Ecto neural progenitor cell (in vitro differentiated cells): ENCODE measurements at regions not wholly inside any gene's neighbourhood (a gene's known extent, or its start where the extent isn't known, plus 50 kb on each side); places are given as distances from the start of the nearest gene placed in this dataset.

Experiments used
- DNase-seq: peaks from one replicate; pipeline ENCODE4 v3.0.0-alpha.2; 2018; ENCODE audit warnings: low spot score

DNA sequence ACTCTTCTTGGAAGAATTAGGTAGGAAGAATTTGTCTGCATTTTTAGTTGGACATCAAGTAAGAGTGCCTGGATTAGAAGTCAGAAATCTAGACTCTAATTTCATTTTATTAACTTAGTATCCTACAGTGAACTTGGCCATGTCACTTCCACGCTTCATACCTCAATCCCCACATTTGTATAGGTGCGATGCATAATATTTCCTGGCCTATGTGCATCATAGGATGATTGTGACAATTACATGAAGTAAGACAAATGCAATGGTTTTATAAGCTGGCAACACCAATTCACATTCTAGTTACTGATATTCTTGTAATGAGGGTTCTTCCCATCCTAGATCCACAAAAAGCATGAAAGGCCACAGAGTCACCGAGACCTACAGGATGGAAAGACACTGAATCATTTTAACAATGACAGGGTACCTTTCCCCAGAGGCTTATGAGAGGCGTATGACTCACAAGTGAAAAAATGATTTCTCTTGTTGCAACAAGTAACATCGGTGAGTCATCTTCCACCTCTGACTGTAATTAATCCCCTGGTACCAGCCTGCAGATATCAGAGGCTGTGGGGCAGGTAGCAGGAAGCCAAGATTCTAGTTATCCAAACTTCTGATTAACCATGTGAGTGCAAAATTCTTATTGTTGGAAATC lies 56.0 kb upstream of the OR5AK2 start:
- DNase-seq: no peak

DNA sequence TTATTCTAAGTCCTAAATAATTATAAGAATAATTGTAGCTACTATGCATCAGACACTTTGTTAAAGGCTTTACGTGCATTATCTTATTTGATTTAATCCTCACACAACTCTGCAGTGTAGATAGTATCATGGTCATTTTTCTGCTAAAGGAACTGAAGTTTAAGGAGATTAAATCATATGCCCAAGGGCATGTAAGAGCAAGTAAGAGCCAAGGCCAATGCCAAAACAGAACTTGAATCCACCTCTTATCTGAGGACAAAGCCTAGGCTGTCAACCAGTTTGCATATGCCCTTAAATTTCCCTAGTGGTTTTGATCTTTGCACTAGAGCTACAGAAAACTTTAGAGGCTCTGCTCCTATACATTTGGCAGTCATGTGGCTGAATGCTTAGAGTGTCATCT lies 65.6 kb upstream of the OR5AK2 start:
- DNase-seq: no peak

DNA sequence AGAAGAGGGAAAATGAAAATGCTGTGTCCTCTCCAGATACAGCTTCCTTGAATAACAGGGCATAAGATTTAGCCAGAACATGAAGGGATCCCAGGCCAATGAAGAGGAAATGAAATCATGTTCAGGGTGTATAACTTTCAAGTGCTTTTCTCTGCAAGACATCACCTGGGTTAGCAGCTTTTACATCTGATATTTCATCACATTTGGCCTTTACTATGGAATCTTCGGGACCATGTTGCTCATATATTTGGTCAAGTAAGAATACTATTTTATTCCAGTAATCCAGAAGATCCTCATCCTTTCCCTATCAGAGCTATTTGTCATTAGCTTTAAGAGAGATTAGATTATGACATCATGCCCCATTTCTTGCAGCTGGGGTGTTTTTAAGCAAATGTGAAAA lies 66.3 kb upstream of the OR5AK2 start:
- no peak for DNase-seq

GRCh38 chr11:56917708-56918400 lies 70.9 kb upstream of the OR5AK2 start:
- no peak for DNase-seq

GRCh38 chr11:56916587-56916986 lies 72.1 kb upstream of the OR5AK2 start:
- no peak for DNase-seq

DNA sequence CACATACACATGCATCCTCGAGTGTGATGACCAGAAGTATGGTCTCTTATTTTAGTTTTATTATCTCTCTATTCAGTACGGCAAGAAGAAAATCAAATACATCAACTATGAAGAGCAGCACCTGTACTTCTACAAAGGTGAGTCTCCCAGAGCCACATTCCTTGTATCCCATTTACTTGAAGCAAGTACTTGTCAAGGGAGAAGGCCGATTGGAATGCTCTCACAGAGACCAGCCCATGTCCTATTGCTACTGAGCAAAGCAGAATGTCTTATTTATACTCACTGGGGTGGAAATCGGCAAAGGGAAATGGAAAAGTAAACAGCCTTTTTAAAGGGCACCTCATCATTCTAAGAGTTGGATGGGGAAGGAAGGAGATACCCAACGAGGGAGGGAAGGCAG lies 72.6 kb upstream of the OR5AK2 start:
- no peak for DNase-seq

- no peak for DNase-seq
Observed at GRCh38 chr11:56911312-56911711, 77.4 kb upstream of the OR5AK2 start.

DNA sequence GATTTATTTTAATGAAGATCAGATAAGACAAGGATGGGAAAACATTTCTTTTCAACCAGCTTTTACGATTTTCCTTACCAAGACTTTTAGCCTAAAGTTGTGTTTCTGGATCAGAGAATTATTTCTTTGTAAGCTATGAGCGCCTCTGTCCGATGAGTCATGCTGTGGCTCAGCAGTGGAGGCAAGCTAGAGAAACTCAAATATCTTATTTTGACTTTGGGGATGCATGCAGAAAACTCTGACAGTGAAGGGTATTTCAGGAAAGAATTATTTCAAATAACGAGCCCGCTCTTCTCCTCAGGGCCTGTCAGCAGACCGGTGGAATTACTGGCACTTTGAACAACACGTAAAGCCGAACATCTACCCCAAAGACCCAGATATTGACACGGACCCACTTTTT lies 77.9 kb upstream of the OR5AK2 start:
- no peak for DNase-seq

DNA sequence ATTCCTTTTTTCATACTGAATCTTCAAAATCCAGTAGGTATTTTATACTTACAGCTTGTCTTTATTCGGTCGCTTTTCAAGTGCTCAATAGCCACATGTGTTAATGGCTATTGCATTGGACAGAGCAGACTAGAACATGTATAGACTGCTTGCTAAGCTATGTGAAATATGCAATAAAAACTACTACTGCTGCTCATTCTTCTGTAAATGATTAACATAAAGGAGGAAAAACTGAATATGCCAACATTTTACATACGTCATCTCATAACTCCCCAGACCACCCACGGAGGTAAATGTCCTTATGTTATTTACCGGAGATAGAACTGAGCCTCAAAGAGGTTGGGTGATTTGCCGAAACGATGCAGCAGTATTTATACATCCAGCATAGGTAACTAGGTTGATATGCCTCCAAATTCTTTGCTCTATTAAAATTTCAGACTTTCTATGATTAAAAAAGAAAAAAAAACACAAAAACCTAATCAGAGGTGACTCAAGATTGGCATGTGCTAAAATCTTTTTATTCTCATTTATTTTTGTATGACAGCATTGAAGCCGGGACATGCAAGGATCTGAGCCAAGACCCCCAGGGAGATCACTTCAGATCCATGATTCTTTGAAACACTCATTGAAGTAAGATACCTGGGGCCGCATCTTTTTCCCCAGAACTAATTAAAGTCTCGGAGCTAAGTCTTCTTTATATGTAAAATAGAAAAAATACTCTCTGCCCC lies 78.5 kb upstream of the OR5AK2 start:
- DNase-seq: no peak

DNA sequence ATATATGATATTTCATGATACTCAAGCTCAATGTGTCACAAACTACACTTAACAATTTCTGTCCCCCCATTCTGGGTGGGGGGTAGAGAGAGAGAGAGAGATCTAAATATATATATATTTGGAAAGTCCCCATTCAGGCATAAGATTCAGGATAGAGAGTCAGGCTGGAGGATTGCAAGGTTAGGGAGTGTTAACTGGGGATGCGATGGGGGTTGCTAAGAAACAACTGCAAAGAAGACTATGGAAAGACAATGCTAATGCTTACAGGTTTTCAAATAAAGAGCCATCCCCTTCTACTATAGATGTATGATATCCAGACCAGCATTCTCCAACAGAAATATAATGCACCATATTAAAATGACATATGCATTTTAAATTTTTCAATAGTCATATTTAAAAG lies 79.2 kb upstream of the OR5AK2 start:
- DNase-seq: no peak

- DNase-seq: no peak
Observed at GRCh38 chr11:56909080-56909479, 79.6 kb upstream of the OR5AK2 start.

DNA sequence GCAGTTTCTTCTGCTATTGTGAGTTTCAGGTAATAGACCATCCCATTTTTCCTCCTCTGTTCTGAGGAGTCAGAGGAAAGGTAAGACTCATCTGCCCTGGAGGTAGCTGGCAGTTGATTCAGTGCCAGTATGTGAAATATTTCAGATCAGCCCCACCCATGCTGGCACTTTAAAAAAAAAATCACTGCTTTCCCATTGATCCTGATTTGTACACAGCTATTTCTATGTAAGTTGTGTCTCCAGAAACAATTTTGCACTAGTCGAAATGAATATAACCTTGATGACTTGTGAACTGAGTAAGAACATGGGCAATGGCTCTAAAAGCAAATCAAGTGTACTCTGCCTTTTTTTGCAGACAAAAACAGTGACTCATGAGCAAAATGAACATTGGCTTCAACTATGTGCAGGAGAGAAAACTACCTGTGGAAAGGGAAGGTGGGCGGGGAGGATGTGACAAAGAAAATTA lies 82.0 kb upstream of the OR5AK2 start:
- no peak for DNase-seq

DNA sequence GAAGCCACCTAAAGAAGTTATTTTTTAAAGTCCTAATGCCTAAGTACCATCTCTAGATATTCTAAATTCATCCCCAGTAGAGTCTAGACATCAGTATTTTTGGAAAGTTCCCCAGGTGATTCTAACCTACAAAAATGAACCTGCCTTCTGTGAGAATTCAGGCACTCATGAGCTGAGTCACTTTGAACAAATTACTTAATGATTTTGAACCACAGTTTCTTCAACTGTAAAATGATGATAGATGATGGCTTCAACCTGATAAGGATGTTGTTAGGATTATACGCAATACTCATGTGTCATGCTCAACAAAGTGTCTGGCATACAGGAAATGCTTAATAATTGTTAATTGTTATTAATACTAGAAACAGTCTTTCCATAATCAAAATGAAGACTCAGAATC lies 82.8 kb upstream of the OR5AK2 start:
- no peak for DNase-seq

- DNase-seq: no peak
Observed at GRCh38 chr11:56905442-56905841, 83.3 kb upstream of the OR5AK2 start.

DNA sequence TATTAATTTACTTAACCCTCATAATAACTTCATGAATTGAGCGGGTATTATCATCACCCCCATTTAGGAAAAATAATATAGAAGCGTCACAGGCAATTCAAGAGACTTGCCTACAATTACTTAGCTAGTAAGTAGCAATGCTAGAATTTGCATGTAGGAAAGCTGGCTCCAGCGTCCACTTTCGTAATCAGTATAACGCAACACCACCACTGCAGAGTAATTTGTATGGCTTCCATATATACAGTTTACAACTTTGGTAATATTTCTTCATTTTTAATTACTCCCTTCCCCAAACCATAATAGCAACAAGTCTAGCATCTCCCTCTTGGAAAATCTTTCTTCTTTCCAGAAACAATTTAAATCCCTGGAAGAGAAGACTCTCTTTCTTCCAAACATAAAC lies 89.9 kb upstream of the OR5AK2 start:
- no peak for DNase-seq

GRCh38 chr11:56890584-56891305 lies 98.0 kb upstream of the OR5AK2 start:
- DNase-seq: no peak

DNA sequence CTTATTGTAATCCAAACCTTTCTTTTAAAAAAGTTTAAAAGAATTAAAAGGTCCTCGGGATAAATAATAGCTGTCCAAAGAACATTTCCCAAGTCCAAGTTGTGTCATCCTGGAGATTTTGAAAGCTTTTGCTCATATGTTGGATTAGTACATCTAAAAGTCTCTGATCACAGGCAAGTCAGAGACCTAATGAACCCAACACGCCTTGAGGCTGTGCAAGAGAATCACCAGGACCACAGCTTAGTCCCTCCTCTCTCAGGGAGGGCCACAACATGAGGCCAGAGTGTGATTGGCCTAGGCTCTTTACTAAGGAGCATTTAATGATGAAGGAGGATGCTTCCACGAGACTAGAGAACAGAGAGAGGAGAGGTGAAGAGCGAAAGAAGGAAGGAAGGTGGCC lies 98.7 kb upstream of the OR5AK2 start:
- no peak for DNase-seq

DNA sequence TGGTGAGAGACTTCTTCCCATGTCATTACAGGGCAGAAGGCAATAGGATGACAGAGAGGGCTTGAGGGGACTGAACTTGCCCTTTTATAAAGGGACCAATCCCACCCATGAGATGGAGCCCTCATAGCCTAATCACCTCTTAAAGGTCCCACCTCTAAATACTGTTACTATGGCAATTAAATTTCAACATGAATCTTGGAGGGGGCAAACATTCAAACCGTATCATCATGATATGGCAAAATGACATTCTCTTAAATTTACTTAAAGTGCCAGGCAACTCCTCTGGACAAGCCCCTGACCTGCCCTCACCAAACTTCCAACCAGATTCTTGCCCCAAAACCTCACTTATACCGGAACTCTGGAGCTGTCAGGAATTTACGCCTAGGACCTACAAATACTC lies 100.8 kb upstream of the OR5AK2 start:
- no peak for DNase-seq

GRCh38 chr11:56886455-56886854 lies 102.3 kb upstream of the OR5AK2 start:
- DNase-seq: no peak

DNA sequence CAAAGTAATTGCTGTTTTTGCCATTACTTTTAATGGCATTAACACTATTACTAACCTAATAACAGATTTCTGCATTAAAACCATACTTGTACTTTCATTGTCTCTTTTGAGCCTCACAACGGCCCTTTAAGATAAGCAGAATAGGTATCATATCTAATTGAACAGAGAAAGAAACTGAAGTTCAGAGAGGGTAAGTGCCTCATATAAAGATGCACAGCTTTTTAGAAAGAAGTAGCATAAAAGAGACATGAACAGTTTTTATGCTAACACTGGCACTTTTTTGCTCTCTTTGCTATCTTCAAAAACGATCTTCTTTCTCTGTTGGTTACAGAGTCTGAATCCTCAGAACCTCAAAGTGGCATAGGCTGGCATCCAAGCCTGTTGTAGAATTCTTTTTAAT lies 102.9 kb upstream of the OR5AK2 start:
- no peak for DNase-seq

- peak; percentile 44 for DNase-seq
Observed at GRCh38 chr11:56885177-56885576, 103.5 kb upstream of the OR5AK2 start.

GRCh38 chr11:56883371-56883987 lies 105.2 kb upstream of the OR5AK2 start:
- no peak for DNase-seq
